ENCODE measurements at regions not wholly inside any gene's neighbourhood (a gene's known extent, or its start where the extent isn't known, plus 50 kb on each side); places are given as distances from the start of the nearest gene placed in this dataset.

- no peaks in the 10 kb centered on the region for H3K36me3 Mint-ChIP-seq (ENCODE audit: insufficient read depth, unreplicated experiment)
- CTCF ChIA-PET: no interaction called here
- no peak overlapping the region for H3K4me3 Mint-ChIP-seq (ENCODE audit: low read depth, unreplicated experiment)
- no TSS peak for BruUV-seq (replicated peaks)
- intact Hi-C loops (cut with micrococcal nuclease; ENCODE audit: unreplicated experiment): no loop called here
- H3K27ac Mint-ChIP-seq (ENCODE audit: unreplicated experiment): no peak overlapping the region
- no peaks in the 10 kb centered on the region for H3K27me3 Mint-ChIP-seq (ENCODE audit: unreplicated experiment)
- H3K9me3 Mint-ChIP-seq (ENCODE audit: low read depth, unreplicated experiment): peaks cover 20% of the 10 kb centered on the region
- no peak for DNase-seq
- TF ChIP-seq CTCF (IDR thresholded peaks at IDR 0.05; ENCODE audit: unreplicated experiment): no peak
- no peaks in the 10 kb centered on the region for H3K4me1 Mint-ChIP-seq (ENCODE audit: low read depth, unreplicated experiment)
Observed at GRCh38 chr7:56222866-56223265, 106.6 kb upstream of the NUPR2 start.

GRCh38 chr7:56219017-56219416 is 102.8 kb upstream of the NUPR2 start:
- intact Hi-C loops (cut with micrococcal nuclease; ENCODE audit: unreplicated experiment): no loop called here
- Mint-ChIP-seq H3K27me3 (ENCODE audit: unreplicated experiment) (no peaks in the 10 kb centered on the region), H3K4me1 (ENCODE audit: low read depth, unreplicated experiment) (no peaks in the 10 kb centered on the region), H3K27ac (ENCODE audit: unreplicated experiment) (no peak overlapping the region), H3K4me3 (ENCODE audit: low read depth, unreplicated experiment) (no peak overlapping the region), H3K9me3 (ENCODE audit: low read depth, unreplicated experiment) (peaks cover 24% of the 10 kb centered on the region), H3K36me3 (ENCODE audit: insufficient read depth, unreplicated experiment) (no peaks in the 10 kb centered on the region)
- no peak for DNase-seq
- CTCF ChIA-PET: no interaction called here
- no peak for TF ChIP-seq CTCF (IDR thresholded peaks at IDR 0.05; ENCODE audit: unreplicated experiment)
- BruUV-seq (replicated peaks): no TSS peak

GRCh38 chr7:56218510-56218909 is 102.3 kb upstream of the NUPR2 start:
- Mint-ChIP-seq H3K4me3 (ENCODE audit: low read depth, unreplicated experiment) (no peak overlapping the region), H3K9me3 (ENCODE audit: low read depth, unreplicated experiment) (peaks cover 24% of the 10 kb centered on the region), H3K27me3 (ENCODE audit: unreplicated experiment) (no peaks in the 10 kb centered on the region), H3K27ac (ENCODE audit: unreplicated experiment) (no peak overlapping the region), H3K4me1 (ENCODE audit: low read depth, unreplicated experiment) (no peaks in the 10 kb centered on the region), H3K36me3 (ENCODE audit: insufficient read depth, unreplicated experiment) (no peaks in the 10 kb centered on the region)
- no peak for TF ChIP-seq CTCF (IDR thresholded peaks at IDR 0.05; ENCODE audit: unreplicated experiment)
- CTCF ChIA-PET: no interaction called here
- BruUV-seq (replicated peaks): no TSS peak
- intact Hi-C loops (cut with micrococcal nuclease; ENCODE audit: unreplicated experiment): no loop called here
- no peak for DNase-seq

GRCh38 chr7:56213574-56213973 is 97.4 kb upstream of the NUPR2 start:
- no peak overlapping the region for H3K4me3 Mint-ChIP-seq (ENCODE audit: low read depth, unreplicated experiment)
- no peaks in the 10 kb centered on the region for H3K27me3 Mint-ChIP-seq (ENCODE audit: unreplicated experiment)
- CTCF ChIA-PET: no interaction called here
- TF ChIP-seq CTCF (IDR thresholded peaks at IDR 0.05; ENCODE audit: unreplicated experiment): no peak
- intact Hi-C loops (cut with micrococcal nuclease; ENCODE audit: unreplicated experiment): no loop called here
- no peak overlapping the region for H3K27ac Mint-ChIP-seq (ENCODE audit: unreplicated experiment)
- no TSS peak for BruUV-seq (replicated peaks)
- H3K9me3 Mint-ChIP-seq (ENCODE audit: low read depth, unreplicated experiment): peaks cover 26% of the 10 kb centered on the region
- DNase-seq: no peak
- no peaks in the 10 kb centered on the region for H3K4me1 Mint-ChIP-seq (ENCODE audit: low read depth, unreplicated experiment)
- no peaks in the 10 kb centered on the region for H3K36me3 Mint-ChIP-seq (ENCODE audit: insufficient read depth, unreplicated experiment)

- Mint-ChIP-seq H3K9me3 (ENCODE audit: low read depth, unreplicated experiment) (peaks cover 10% of the 10 kb centered on the region), H3K36me3 (ENCODE audit: insufficient read depth, unreplicated experiment) (no peaks in the 10 kb centered on the region), H3K27ac (ENCODE audit: unreplicated experiment) (no peak overlapping the region), H3K4me1 (ENCODE audit: low read depth, unreplicated experiment) (no peaks in the 10 kb centered on the region), H3K4me3 (ENCODE audit: low read depth, unreplicated experiment) (no peak overlapping the region), H3K27me3 (ENCODE audit: unreplicated experiment) (no peaks in the 10 kb centered on the region)
- intact Hi-C loops (cut with micrococcal nuclease; ENCODE audit: unreplicated experiment): no loop called here
- TF ChIP-seq CTCF (IDR thresholded peaks at IDR 0.05; ENCODE audit: unreplicated experiment): no peak
- CTCF ChIA-PET: no interaction called here
- BruUV-seq (replicated peaks): no TSS peak
- DNase-seq: no peak
Observed at GRCh38 chr7:56206420-56206819, 90.2 kb upstream of the NUPR2 start.
